GM19395 (cell line): ENCODE measurements at regions not wholly inside any gene's neighbourhood (a gene's known extent, or its start where the extent isn't known, plus 50 kb on each side); places are given as distances from the start of the nearest gene placed in this dataset.
A peak's percentile ranks its signal among the peaks of the same experiment; 100 is the strongest.

Source experiments
- ATAC-seq: cut with Tn5 transposase; IDR thresholded peaks from one replicate; pipeline ENCODE4 v1.9.1; 2021; ENCODE audit warnings: mild to moderate bottlenecking, moderate library complexity; ENCODE audit not compliant: unreplicated experiment

- ATAC-seq: peak; percentile 60
Measured at GRCh38 chr13:34037636-34038540, 219.9 kb downstream of the RFC3 start.

- peak; percentile 45 for ATAC-seq
Measured at GRCh38 chr13:34038541-34039068, 220.7 kb downstream of the RFC3 start.

GRCh38 chr13:34039678-34040077 is 221.7 kb downstream of the RFC3 start:
- ATAC-seq: no peak

- no peak for ATAC-seq
Measured at GRCh38 chr13:34040863-34041262, 222.9 kb downstream of the RFC3 start.

- ATAC-seq: no peak
Measured at GRCh38 chr13:34044041-34044440, 226.1 kb downstream of the RFC3 start.

- no peak for ATAC-seq
Measured at GRCh38 chr13:34044660-34045080, 226.7 kb downstream of the RFC3 start.

- no peak for ATAC-seq
Measured at GRCh38 chr13:34046457-34046856, 228.5 kb downstream of the RFC3 start.

- ATAC-seq: no peak
Measured at GRCh38 chr13:34048652-34049051, 230.7 kb downstream of the RFC3 start.

GRCh38 chr13:34056733-34057258 is 238.8 kb downstream of the RFC3 start:
- no peak for ATAC-seq

GRCh38 chr13:34064456-34065205 is 246.7 kb downstream of the RFC3 start:
- no peak for ATAC-seq

GRCh38 chr13:34065928-34066327 is 248.0 kb downstream of the RFC3 start:
- ATAC-seq: no peak

- ATAC-seq: no peak
Measured at GRCh38 chr13:34066344-34066743, 248.4 kb downstream of the RFC3 start.

- ATAC-seq: no peak
Measured at GRCh38 chr13:34070006-34070405, 252.1 kb downstream of the RFC3 start.

- no peak for ATAC-seq
Measured at GRCh38 chr13:34070544-34071303, 252.8 kb downstream of the RFC3 start.

- ATAC-seq: no peak
Measured at GRCh38 chr13:34076319-34076718, 258.4 kb downstream of the RFC3 start.

- no peak for ATAC-seq
Measured at GRCh38 chr13:34076943-34077703, 259.2 kb downstream of the RFC3 start.

GRCh38 chr13:34078334-34078999 is 260.5 kb downstream of the RFC3 start:
- no peak for ATAC-seq

GRCh38 chr13:34085204-34085603 is 267.3 kb downstream of the RFC3 start:
- no peak for ATAC-seq

GRCh38 chr13:34086281-34086680 is 268.3 kb downstream of the RFC3 start:
- ATAC-seq: peak; percentile 76
